Right atrium auricular region (tissue), 2 donors: ENCODE measurements at regions not wholly inside any gene's neighbourhood (a gene's known extent, or its start where the extent isn't known, plus 50 kb on each side); places are given as distances from the start of the nearest gene placed in this dataset.

Experiments used
- DNase-seq: peaks from one replicate; pipeline ENCODE4 v3.0.0-alpha.2; 2019; ENCODE audit warnings: low spot score
- H3K27ac ChIP-seq, 2 donors: fragments of 200-600 bp; sonication (generic); 1 replicate in 1 of 2; 2 replicates in 1 of 2; pipeline ENCODE4 v1.5.1; 2016 to 2019
- H3K27me3 ChIP-seq, 2 donors: fragments of 200-600 bp; sonication (generic); one replicate each; pipeline versions ENCODE4 v1.5.1 to v1.6.0; 2017 to 2019
- H3K36me3 ChIP-seq: fragments of 200-600 bp; sonication (generic); one replicate; pipeline ENCODE4 v1.5.1; 2016
- H3K4me1 ChIP-seq, 2 donors: fragments of 200-600 bp; sonication (generic); one replicate each; pipeline versions ENCODE4 v1.5.1 to v1.6.0; 2017 to 2019
- H3K4me3 ChIP-seq, 2 donors: fragments of 200-600 bp; sonication (generic); 1 replicate in 1 of 2; 2 replicates in 1 of 2; pipeline ENCODE4 v1.5.1; 2017 to 2019; ENCODE audit warnings: mild to moderate bottlenecking in 1 of 2, moderate library complexity in 1 of 2
- H3K9me3 ChIP-seq, 2 donors: fragments of 200-600 bp; sonication (generic); one replicate each; pipeline ENCODE4 v1.5.1; 2019
- TF ChIP-seq, protein P1 (sequence below), 2 donors: fragments of 200-600 bp; sonication (generic); IDR thresholded peaks; one replicate each; pipeline ENCODE4 v1.5.1; 2019; ENCODE audit warnings: antibody characterized with exemption in 2 of 2

DNA sequence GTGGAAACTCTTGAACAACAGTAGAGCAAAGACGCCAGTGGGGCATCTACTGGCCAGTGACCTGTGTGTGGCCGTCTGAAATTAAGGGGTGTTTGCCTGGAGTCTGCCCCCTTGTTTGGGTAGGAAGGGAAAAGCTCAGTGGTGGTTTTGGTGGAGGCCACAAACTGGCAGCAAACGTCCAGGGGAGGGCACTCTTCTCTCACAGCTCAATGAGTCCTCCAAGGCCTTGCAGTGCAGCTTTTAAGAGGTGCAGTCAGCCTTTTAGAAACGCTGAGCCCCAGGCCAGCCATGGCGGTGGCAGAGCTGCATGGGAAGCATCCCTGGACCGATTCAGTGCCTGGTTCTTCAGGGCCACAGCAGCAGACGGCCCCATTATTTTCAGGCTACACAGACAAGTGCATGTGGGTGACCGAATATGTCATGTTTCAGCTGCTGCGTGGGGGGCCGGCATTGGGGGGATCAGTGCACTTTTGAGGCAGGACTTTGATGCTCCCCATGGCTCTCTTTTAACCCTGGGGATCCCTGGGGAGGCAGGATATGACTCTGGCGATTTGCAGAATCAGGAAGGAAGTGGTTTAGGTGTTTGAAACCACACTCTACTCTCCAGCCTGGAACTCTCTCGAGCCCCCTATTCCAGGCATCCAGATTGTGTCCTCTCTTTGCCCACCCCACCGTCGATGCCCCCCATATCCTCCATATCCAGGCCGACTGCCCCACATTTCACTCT is 414.0 kb downstream of the PRDM2 start:
- TF ChIP-seq, protein P1, sequence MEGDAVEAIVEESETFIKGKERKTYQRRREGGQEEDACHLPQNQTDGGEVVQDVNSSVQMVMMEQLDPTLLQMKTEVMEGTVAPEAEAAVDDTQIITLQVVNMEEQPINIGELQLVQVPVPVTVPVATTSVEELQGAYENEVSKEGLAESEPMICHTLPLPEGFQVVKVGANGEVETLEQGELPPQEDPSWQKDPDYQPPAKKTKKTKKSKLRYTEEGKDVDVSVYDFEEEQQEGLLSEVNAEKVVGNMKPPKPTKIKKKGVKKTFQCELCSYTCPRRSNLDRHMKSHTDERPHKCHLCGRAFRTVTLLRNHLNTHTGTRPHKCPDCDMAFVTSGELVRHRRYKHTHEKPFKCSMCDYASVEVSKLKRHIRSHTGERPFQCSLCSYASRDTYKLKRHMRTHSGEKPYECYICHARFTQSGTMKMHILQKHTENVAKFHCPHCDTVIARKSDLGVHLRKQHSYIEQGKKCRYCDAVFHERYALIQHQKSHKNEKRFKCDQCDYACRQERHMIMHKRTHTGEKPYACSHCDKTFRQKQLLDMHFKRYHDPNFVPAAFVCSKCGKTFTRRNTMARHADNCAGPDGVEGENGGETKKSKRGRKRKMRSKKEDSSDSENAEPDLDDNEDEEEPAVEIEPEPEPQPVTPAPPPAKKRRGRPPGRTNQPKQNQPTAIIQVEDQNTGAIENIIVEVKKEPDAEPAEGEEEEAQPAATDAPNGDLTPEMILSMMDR (IDR thresholded peaks at IDR 0.05), result peak; percentile 17 to 68
- Histone ChIP-seq H3K9me3 (no peaks in the 10 kb centered on the region), H3K4me3 (no peak overlapping the region), H3K27me3 (no peaks in the 10 kb centered on the region), H3K36me3 (no peaks in the 10 kb centered on the region), H3K4me1 (no peaks in the 10 kb centered on the region), H3K27ac (no peak overlapping the region)
- peak; percentile 62 for DNase-seq

DNA sequence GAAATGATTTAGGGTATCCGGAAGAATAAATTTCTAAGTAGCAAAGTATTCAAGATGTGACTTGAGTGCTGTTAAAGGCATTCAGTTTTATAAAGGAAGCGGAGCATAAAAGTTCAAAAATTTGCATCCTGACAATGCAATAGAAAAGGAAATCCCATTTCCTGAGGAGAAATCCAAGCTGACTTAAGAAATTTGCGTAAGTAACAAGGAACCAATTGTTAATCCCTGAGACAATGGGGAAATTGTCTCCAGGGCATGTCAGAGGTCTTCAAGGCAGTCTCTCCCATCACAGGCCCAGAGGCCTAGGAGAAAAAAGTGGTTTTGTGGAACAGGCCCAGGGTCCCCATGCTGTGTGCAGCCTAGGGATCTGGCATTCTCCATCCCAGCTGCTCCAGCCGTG is 416.0 kb downstream of the PRDM2 start:
- no peaks in the 10 kb centered on the region for H3K9me3 ChIP-seq
- no peaks in the 10 kb centered on the region for H3K36me3 ChIP-seq
- DNase-seq, result no peak
- H3K27ac ChIP-seq, result no peak overlapping the region
- H3K27me3 ChIP-seq, result no peaks in the 10 kb centered on the region
- TF ChIP-seq, protein P1 (IDR thresholded peaks at IDR 0.05), result no peak
- H3K4me1 ChIP-seq, result no peaks in the 10 kb centered on the region
- no peak overlapping the region for H3K4me3 ChIP-seq

DNA sequence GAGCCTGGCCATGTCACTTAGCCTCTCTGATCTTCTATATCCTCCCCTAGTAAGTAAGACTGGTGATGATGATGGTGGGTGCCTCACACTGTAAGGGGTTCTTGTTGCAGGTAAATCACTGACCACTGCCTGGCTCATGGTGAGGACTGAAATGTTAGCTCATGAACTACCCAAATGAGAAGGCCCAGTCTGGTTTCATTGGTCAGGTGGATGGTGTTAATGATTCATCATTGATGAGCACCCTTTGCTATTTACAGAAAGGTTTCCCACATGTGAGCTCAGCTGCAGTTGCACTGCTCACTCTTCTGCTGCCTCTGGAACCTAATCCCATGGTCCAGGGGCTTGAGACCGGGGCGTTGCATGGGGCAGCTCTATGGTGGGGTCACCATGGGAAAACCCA is 417.7 kb downstream of the PRDM2 start:
- Histone ChIP-seq H3K36me3 (no peaks in the 10 kb centered on the region), H3K27me3 (no peaks in the 10 kb centered on the region), H3K4me1 (no peaks in the 10 kb centered on the region), H3K4me3 (no peak overlapping the region), H3K9me3 (no peaks in the 10 kb centered on the region), H3K27ac (no peak overlapping the region)
- TF ChIP-seq, protein P1 (IDR thresholded peaks at IDR 0.05), result no peak
- no peak for DNase-seq

DNA sequence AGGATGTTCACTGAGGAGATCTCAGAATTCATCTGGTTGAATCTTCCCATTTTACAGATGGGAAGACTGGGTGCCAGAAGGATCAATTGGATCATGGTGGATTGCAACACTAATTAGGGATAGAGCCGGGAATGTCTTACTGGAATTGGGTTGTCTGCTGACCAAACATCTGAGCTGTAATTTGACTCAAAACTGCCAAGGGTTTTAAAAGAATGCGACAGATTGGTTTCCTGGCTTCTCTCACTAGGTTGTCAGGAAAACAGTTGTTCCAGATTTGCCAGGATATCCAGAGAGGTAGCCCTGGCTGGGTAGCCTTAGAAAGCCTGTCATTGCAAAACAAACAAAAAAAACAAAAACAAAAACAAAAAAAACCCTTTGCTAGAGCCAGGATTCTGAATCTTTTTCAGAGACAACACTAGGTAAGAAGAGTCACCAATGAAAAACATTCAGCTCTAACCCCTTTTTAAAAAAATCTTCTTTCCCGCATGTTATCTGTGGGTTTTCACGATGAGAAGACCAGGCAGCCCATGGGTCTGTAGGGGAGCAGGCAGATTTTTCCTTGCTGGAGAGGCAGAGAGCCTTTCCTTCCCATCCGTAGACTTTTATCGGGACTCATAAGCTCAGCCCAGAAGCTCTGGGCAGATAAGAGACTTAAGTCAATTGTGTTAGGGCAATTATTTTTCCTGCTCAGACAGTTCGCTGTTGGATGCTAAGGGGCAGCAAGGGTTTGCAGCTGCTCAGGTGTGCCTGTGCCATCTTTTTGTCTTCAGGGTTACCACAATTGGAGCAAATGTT is 418.9 kb downstream of the PRDM2 start:
- Histone ChIP-seq H3K27me3 (no peaks in the 10 kb centered on the region), H3K27ac (no peak overlapping the region), H3K4me1 (no peaks in the 10 kb centered on the region), H3K9me3 (no peaks in the 10 kb centered on the region), H3K36me3 (no peaks in the 10 kb centered on the region), H3K4me3 (no peak overlapping the region)
- DNase-seq, result no peak
- TF ChIP-seq, protein P1 (IDR thresholded peaks at IDR 0.05), result no peak

DNA sequence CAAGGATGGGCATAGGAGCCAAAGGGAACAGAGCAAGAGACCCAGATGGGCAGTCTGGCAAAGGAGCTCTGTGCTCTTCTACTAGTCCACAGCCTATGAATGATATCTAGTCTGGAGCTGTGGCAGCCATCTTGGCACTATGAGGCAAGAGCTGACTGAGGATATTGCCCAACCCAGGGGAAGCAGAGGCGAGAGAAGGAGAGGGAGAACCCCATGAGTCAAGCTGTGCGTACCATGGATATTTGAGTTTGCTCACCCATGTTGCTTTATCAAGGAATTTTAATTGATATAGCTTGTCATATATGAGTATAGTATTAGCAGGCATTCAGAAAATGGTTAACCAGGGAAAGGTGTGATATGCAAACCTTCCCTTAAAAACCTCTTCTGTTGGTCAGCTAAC is 420.9 kb downstream of the PRDM2 start:
- no peaks in the 10 kb centered on the region for H3K4me1 ChIP-seq
- H3K36me3 ChIP-seq, result no peaks in the 10 kb centered on the region
- H3K27ac ChIP-seq, result no peak overlapping the region
- no peaks in the 10 kb centered on the region for H3K27me3 ChIP-seq
- no peak for DNase-seq
- TF ChIP-seq, protein P1 (IDR thresholded peaks at IDR 0.05), result no peak
- no peaks in the 10 kb centered on the region for H3K9me3 ChIP-seq
- H3K4me3 ChIP-seq, result no peak overlapping the region
